IPS-11a (cell line): ENCODE measurements at regions not wholly inside any gene's neighbourhood (a gene's known extent, or its start where the extent isn't known, plus 50 kb on each side); places are given as distances from the start of the nearest gene placed in this dataset.
"Not testable (repeated sequence)": the region's sequence is repeated elsewhere in the genome, so short reads cannot be mapped to it uniquely, and the experiment has no call there.

ENCODE experiments used
- H3K4me3 ChIP-seq: one replicate; pipeline ENCODE4 v1.5.1; 2013; ENCODE audit warnings: low read depth, low read length, control low read depth

GRCh38 chr1:14332158-14332557, 266.3 kb upstream of the KAZN start:
- H3K4me3 ChIP-seq: no peak overlapping the region

- no peak overlapping the region for H3K4me3 ChIP-seq
These were observed 263.9 kb upstream of the KAZN start for GRCh38 chr1:14334336-14335176.

GRCh38 chr1:14338509-14338908, 260.0 kb upstream of the KAZN start:
- no peak overlapping the region for H3K4me3 ChIP-seq

- no peak overlapping the region for H3K4me3 ChIP-seq
These were observed 259.2 kb upstream of the KAZN start for GRCh38 chr1:14339288-14339687.

GRCh38 chr1:14340002-14340785, 258.3 kb upstream of the KAZN start:
- no peak overlapping the region for H3K4me3 ChIP-seq

GRCh38 chr1:14341147-14341546, 257.3 kb upstream of the KAZN start:
- no peak overlapping the region for H3K4me3 ChIP-seq

- H3K4me3 ChIP-seq: no peak overlapping the region
These were observed 252.4 kb upstream of the KAZN start for GRCh38 chr1:14345946-14346550.

- H3K4me3 ChIP-seq: no peak overlapping the region
These were observed 251.3 kb upstream of the KAZN start for GRCh38 chr1:14347186-14347585.

- H3K4me3 ChIP-seq: no peak overlapping the region
These were observed 250.7 kb upstream of the KAZN start for GRCh38 chr1:14347776-14348175.

GRCh38 chr1:14350197-14350596, 248.3 kb upstream of the KAZN start:
- H3K4me3 ChIP-seq: no peak overlapping the region

- no peak overlapping the region for H3K4me3 ChIP-seq
These were observed 245.6 kb upstream of the KAZN start for GRCh38 chr1:14352897-14353296.

GRCh38 chr1:14361005-14361404, 237.5 kb upstream of the KAZN start:
- not testable (repeated sequence) for H3K4me3 ChIP-seq

GRCh38 chr1:14362331-14362730, 236.2 kb upstream of the KAZN start:
- no peak overlapping the region for H3K4me3 ChIP-seq

- H3K4me3 ChIP-seq: no peak overlapping the region
These were observed 235.4 kb upstream of the KAZN start for GRCh38 chr1:14363036-14363590.

- H3K4me3 ChIP-seq: no peak overlapping the region
These were observed 234.6 kb upstream of the KAZN start for GRCh38 chr1:14363707-14364413.

GRCh38 chr1:14365301-14365988, 233.0 kb upstream of the KAZN start:
- H3K4me3 ChIP-seq: no peak overlapping the region

GRCh38 chr1:14366091-14367018, 232.1 kb upstream of the KAZN start:
- no peak overlapping the region for H3K4me3 ChIP-seq

- no peak overlapping the region for H3K4me3 ChIP-seq
These were observed 231.0 kb upstream of the KAZN start for GRCh38 chr1:14367451-14367850.

GRCh38 chr1:14369526-14370213, 228.8 kb upstream of the KAZN start:
- no peak overlapping the region for H3K4me3 ChIP-seq
